ENCODE measurements at regions not wholly inside any gene's neighbourhood (a gene's known extent, or its start where the extent isn't known, plus 50 kb on each side); places are given as distances from the start of the nearest gene placed in this dataset.

- 90% methylated on average over 9 of the region's 9 CpGs for WGBS (ENCODE audit: low lambda C conversion rate, missing lambda C conversion rate)
- peaks cover 9% of the 10 kb centered on the region for H3K4me1 ChIP-seq (ENCODE audit: insufficient read depth)
- H3K27ac ChIP-seq, result no peak overlapping the region
- H3K9me3 ChIP-seq (ENCODE audit: low read depth), result no peaks in the 10 kb centered on the region
- H2AFZ ChIP-seq, result no peak overlapping the region
- H4K20me1 ChIP-seq (ENCODE audit: insufficient read depth, poor library complexity, severe bottlenecking), result no peaks in the 10 kb centered on the region
- H3K27me3 ChIP-seq, result no peaks in the 10 kb centered on the region
- no peak for DNase-seq (ENCODE audit: low spot score)
- H3K4me3 ChIP-seq, result no peak overlapping the region
- H3K9me2 ChIP-seq (replicated peaks; ENCODE audit: insufficient read depth), result no peaks in the 10 kb centered on the region
- TF ChIP-seq EZH2phosphoT487 (IDR thresholded peaks at IDR 0.05; ENCODE audit: low read depth, severe bottlenecking, unreplicated experiment) (no peak), EZH2 (IDR thresholded peaks at IDR 0.05; ENCODE audit: borderline replicate concordance) (no peak), CTCF (IDR thresholded peaks at IDR 0.05; ENCODE audit: poor library complexity) (no peak)
- H3K36me3 ChIP-seq (replicated peaks; ENCODE audit: insufficient read depth, low read depth), result no peaks in the 10 kb centered on the region
- no peak overlapping the region for H3K4me2 ChIP-seq
- no peaks in the 10 kb centered on the region for H3K79me2 ChIP-seq
Measured at GRCh38 chr16:64532691-64533090, 589.2 kb downstream of the CDH11 start.

- Histone ChIP-seq H3K4me2 (no peak overlapping the region), H3K27ac (no peak overlapping the region), H3K4me1 (ENCODE audit: insufficient read depth) (peaks cover 9% of the 10 kb centered on the region), H4K20me1 (ENCODE audit: insufficient read depth, poor library complexity, severe bottlenecking) (no peaks in the 10 kb centered on the region), H3K4me3 (no peak overlapping the region), H2AFZ (peak overlapping the region; percentile 6), H3K79me2 (no peaks in the 10 kb centered on the region), H3K9me2 (replicated peaks; ENCODE audit: insufficient read depth) (no peaks in the 10 kb centered on the region), H3K27me3 (no peaks in the 10 kb centered on the region), H3K36me3 (replicated peaks; ENCODE audit: insufficient read depth, low read depth) (no peaks in the 10 kb centered on the region), H3K9me3 (ENCODE audit: low read depth) (no peaks in the 10 kb centered on the region)
- WGBS (ENCODE audit: low lambda C conversion rate, missing lambda C conversion rate), result 71% methylated on average over 3 of the region's 3 CpGs
- TF ChIP-seq CTCF (IDR thresholded peaks at IDR 0.05; ENCODE audit: poor library complexity), result no peak
- no peak for TF ChIP-seq EZH2phosphoT487 (IDR thresholded peaks at IDR 0.05; ENCODE audit: low read depth, severe bottlenecking, unreplicated experiment)
- no peak for TF ChIP-seq EZH2 (IDR thresholded peaks at IDR 0.05; ENCODE audit: borderline replicate concordance)
- no peak for DNase-seq (ENCODE audit: low spot score)
Measured at GRCh38 chr16:64532117-64532516, 589.7 kb downstream of the CDH11 start.

- TF ChIP-seq EZH2 (IDR thresholded peaks at IDR 0.05; ENCODE audit: borderline replicate concordance) (no peak), EZH2phosphoT487 (IDR thresholded peaks at IDR 0.05; ENCODE audit: low read depth, severe bottlenecking, unreplicated experiment) (no peak), CTCF (IDR thresholded peaks at IDR 0.05; ENCODE audit: poor library complexity) (no peak)
- WGBS (ENCODE audit: low lambda C conversion rate, missing lambda C conversion rate), result 64% methylated on average over 3 of the region's 3 CpGs
- H3K4me3 ChIP-seq, result no peak overlapping the region
- H3K27me3 ChIP-seq, result no peaks in the 10 kb centered on the region
- H3K27ac ChIP-seq, result no peak overlapping the region
- no peaks in the 10 kb centered on the region for H3K79me2 ChIP-seq
- no peak for DNase-seq (ENCODE audit: low spot score)
- H3K36me3 ChIP-seq (replicated peaks; ENCODE audit: insufficient read depth, low read depth), result no peaks in the 10 kb centered on the region
- no peak overlapping the region for H3K4me2 ChIP-seq
- peaks cover 9% of the 10 kb centered on the region for H3K4me1 ChIP-seq (ENCODE audit: insufficient read depth)
- H3K9me3 ChIP-seq (ENCODE audit: low read depth), result no peaks in the 10 kb centered on the region
- no peaks in the 10 kb centered on the region for H4K20me1 ChIP-seq (ENCODE audit: insufficient read depth, poor library complexity, severe bottlenecking)
- no peak overlapping the region for H2AFZ ChIP-seq
- H3K9me2 ChIP-seq (replicated peaks; ENCODE audit: insufficient read depth), result no peaks in the 10 kb centered on the region
Measured at GRCh38 chr16:64531401-64531800, 590.5 kb downstream of the CDH11 start.

- TF ChIP-seq EZH2phosphoT487 (IDR thresholded peaks at IDR 0.05; ENCODE audit: low read depth, severe bottlenecking, unreplicated experiment) (no peak), EZH2 (IDR thresholded peaks at IDR 0.05; ENCODE audit: borderline replicate concordance) (no peak), CTCF (IDR thresholded peaks at IDR 0.05; ENCODE audit: poor library complexity) (no peak)
- Histone ChIP-seq H3K4me3 (no peak overlapping the region), H4K20me1 (ENCODE audit: insufficient read depth, poor library complexity, severe bottlenecking) (no peaks in the 10 kb centered on the region), H3K27ac (no peak overlapping the region), H3K9me2 (replicated peaks; ENCODE audit: insufficient read depth) (no peaks in the 10 kb centered on the region), H3K9me3 (ENCODE audit: low read depth) (no peaks in the 10 kb centered on the region), H3K27me3 (no peaks in the 10 kb centered on the region), H3K4me1 (ENCODE audit: insufficient read depth) (no peaks in the 10 kb centered on the region), H3K36me3 (replicated peaks; ENCODE audit: insufficient read depth, low read depth) (no peaks in the 10 kb centered on the region), H3K79me2 (no peaks in the 10 kb centered on the region), H2AFZ (no peak overlapping the region), H3K4me2 (no peak overlapping the region)
- DNase-seq (ENCODE audit: low spot score), result no peak
Measured at GRCh38 chr16:64522548-64522947, 599.3 kb downstream of the CDH11 start.
